ENCODE measurements at regions not wholly inside any gene's neighbourhood (a gene's known extent, or its start where the extent isn't known, plus 50 kb on each side); places are given as distances from the start of the nearest gene placed in this dataset.

GRCh38 chr12:25323581-25323982 lies 72.9 kb upstream of the KRAS start:
- no peak for TF ChIP-seq CTCF (IDR thresholded peaks at IDR 0.05)
- TF ChIP-seq POLR2A (IDR thresholded peaks at IDR 0.05), result no peak
